ENCODE measurements at regions not wholly inside any gene's neighbourhood (a gene's known extent, or its start where the extent isn't known, plus 50 kb on each side); places are given as distances from the start of the nearest gene placed in this dataset.

DNA sequence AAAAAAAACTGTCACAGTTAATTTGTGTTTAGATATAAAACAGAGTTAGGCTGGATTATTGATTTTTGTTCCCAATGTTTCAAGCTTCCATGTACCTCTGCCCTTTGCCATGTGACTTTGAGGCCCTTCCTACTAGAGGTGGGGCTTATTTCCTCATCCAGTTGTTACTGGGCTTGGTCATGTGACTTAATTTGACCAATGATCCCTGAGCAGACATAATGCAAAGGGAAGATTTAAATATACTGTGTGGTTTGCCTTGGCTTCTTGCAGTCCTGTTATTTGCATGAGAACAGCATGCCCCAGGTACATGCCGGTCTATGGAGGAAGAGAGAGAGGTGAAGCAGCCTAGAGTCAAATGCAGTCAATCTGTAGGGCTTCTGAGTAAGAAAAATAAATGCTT, 347.0 kb downstream of the MIAT start:
- DNase-seq (ENCODE audit: low spot score) = no peak

DNA sequence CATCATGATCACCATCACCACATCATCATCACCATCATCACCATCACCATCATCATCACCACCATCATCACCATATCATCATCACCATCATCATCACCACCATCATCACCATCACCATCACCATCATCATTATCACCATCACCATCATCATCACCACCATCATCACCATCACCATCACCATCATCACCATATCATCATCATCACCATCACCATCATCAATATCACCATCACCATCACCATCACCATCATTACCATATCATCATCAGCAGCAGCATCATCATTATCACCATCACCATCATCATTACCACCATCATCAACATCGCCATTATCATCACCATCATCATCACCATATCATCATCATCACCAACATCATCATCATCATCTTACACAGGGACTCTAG, 351.1 kb downstream of the MIAT start:
- Histone ChIP-seq H3K18ac (ENCODE audit: low read length) (no peak overlapping the region), H3K79me1 (ENCODE audit: low read depth, low read length) (no peaks in the 10 kb centered on the region), H3K14ac (ENCODE audit: low read length) (no peak overlapping the region), H3K9ac (ENCODE audit: low read depth, low read length, poor library complexity) (no peak overlapping the region), H3K36me3 (replicated peaks in 1 of 2; ENCODE audit: control insufficient read depth in 2 of 2, insufficient read depth in 2 of 2, low read length in 2 of 2) (no peaks in the 10 kb centered on the region), H2BK12ac (ENCODE audit: low read length) (no peak overlapping the region), H3K9me3 (replicated peaks in 1 of 2; ENCODE audit: control insufficient read depth in 2 of 2, insufficient read depth in 1 of 2, low read depth in 1 of 2, low read length in 2 of 2) (no peaks in the 10 kb centered on the region), H4K91ac (ENCODE audit: low read depth, low read length, poor library complexity) (peak overlapping the region; percentile 6), H2BK5ac (ENCODE audit: low read length) (no peak overlapping the region), H3K27ac (replicated peaks; ENCODE audit: low read length) (no peak overlapping the region), H3K23ac (ENCODE audit: low read depth, low read length, poor library complexity) (no peak overlapping the region), H2AFZ (ENCODE audit: low read length) (no peak overlapping the region), H4K8ac (ENCODE audit: low read depth, low read length) (no peak overlapping the region), H2BK15ac (ENCODE audit: low read length) (no peak overlapping the region), H3K4me1 (ENCODE audit: control insufficient read depth in 2 of 2, insufficient read depth in 1 of 2, low read depth in 1 of 2, low read length in 2 of 2) (no peaks in the 10 kb centered on the region), H3K4me3 (ENCODE audit: low read length in 2 of 2) (no peak overlapping the region), H3K4ac (ENCODE audit: low read length) (no peak overlapping the region), H2BK120ac (ENCODE audit: low read depth, low read length) (no peak overlapping the region), H2AK5ac (ENCODE audit: low read depth, low read length) (no peak overlapping the region), H3K4me2 (ENCODE audit: insufficient read depth, low read length, poor library complexity, severe bottlenecking) (no peak overlapping the region), H3K27me3 (ENCODE audit: control insufficient read depth in 3 of 3, insufficient read depth in 3 of 3, low read depth in 1 of 3, low read length in 3 of 3) (peaks cover 0 to 9% (median 0%) of the 10 kb centered on the region in 3 experiments)
- no peak for DNase-seq (ENCODE audit: low spot score)
- WGBS, 2 donors (ENCODE audit: extremely low coverage in 2 of 2, insufficient read length in 2 of 2, insufficient replicate concordance in 1 of 2) = 100% methylated on average over 1 of the region's 1 CpG; no CpG with 5 or more reads in 1 of the 2 donors

More for the DNA sequence above, 347.0 kb downstream of the MIAT start:
- Histone ChIP-seq H3K9me3 (replicated peaks in 1 of 2; ENCODE audit: control insufficient read depth in 2 of 2, insufficient read depth in 1 of 2, low read depth in 1 of 2, low read length in 2 of 2) (no peaks in the 10 kb centered on the region), H3K36me3 (replicated peaks in 1 of 2; ENCODE audit: control insufficient read depth in 2 of 2, insufficient read depth in 2 of 2, low read length in 2 of 2) (no peaks in the 10 kb centered on the region), H3K4me3 (ENCODE audit: low read length in 2 of 2) (no peak overlapping the region), H3K4me1 (ENCODE audit: control insufficient read depth in 2 of 2, insufficient read depth in 1 of 2, low read depth in 1 of 2, low read length in 2 of 2) (peaks cover 2% of the 10 kb centered on the region in 2 donors), H3K4me2 (ENCODE audit: insufficient read depth, low read length, poor library complexity, severe bottlenecking) (no peak overlapping the region), H2AK5ac (ENCODE audit: low read depth, low read length) (no peak overlapping the region), H2BK12ac (ENCODE audit: low read length) (no peak overlapping the region), H2AFZ (ENCODE audit: low read length) (no peak overlapping the region), H2BK15ac (ENCODE audit: low read length) (no peak overlapping the region), H3K79me1 (ENCODE audit: low read depth, low read length) (no peaks in the 10 kb centered on the region), H4K8ac (ENCODE audit: low read depth, low read length) (no peak overlapping the region), H3K18ac (ENCODE audit: low read length) (no peak overlapping the region), H3K4ac (ENCODE audit: low read length) (no peak overlapping the region), H3K14ac (ENCODE audit: low read length) (no peak overlapping the region), H4K91ac (ENCODE audit: low read depth, low read length, poor library complexity) (no peak overlapping the region), H3K27me3 (ENCODE audit: control insufficient read depth in 3 of 3, insufficient read depth in 3 of 3, low read depth in 1 of 3, low read length in 3 of 3) (peaks cover 0 to 6% (median 0%) of the 10 kb centered on the region in 3 experiments), H2BK5ac (ENCODE audit: low read length) (no peak overlapping the region), H3K23ac (ENCODE audit: low read depth, low read length, poor library complexity) (no peak overlapping the region), H3K9ac (ENCODE audit: low read depth, low read length, poor library complexity) (no peak overlapping the region), H2BK120ac (ENCODE audit: low read depth, low read length) (no peak overlapping the region), H3K27ac (replicated peaks; ENCODE audit: low read length) (no peak overlapping the region)
- no CpG with 5 or more reads among the region's 1 CpG for WGBS, 2 donors (ENCODE audit: extremely low coverage in 2 of 2, insufficient read length in 2 of 2, insufficient replicate concordance in 1 of 2)

GRCh38 chr22:27011133-27011532, 353.7 kb downstream of the MIAT start:
- Histone ChIP-seq H2BK12ac (ENCODE audit: low read length) (no peak overlapping the region), H3K9ac (ENCODE audit: low read depth, low read length, poor library complexity) (no peak overlapping the region), H4K91ac (ENCODE audit: low read depth, low read length, poor library complexity) (no peak overlapping the region), H4K8ac (ENCODE audit: low read depth, low read length) (no peak overlapping the region), H3K14ac (ENCODE audit: low read length) (no peak overlapping the region), H3K4me3 (ENCODE audit: low read length in 2 of 2) (no peak overlapping the region), H3K27ac (replicated peaks; ENCODE audit: low read length) (no peak overlapping the region), H3K4me2 (ENCODE audit: insufficient read depth, low read length, poor library complexity, severe bottlenecking) (no peak overlapping the region), H2AFZ (ENCODE audit: low read length) (no peak overlapping the region), H3K23ac (ENCODE audit: low read depth, low read length, poor library complexity) (no peak overlapping the region), H2BK5ac (ENCODE audit: low read length) (no peak overlapping the region), H3K4ac (ENCODE audit: low read length) (no peak overlapping the region), H3K4me1 (ENCODE audit: control insufficient read depth in 2 of 2, insufficient read depth in 1 of 2, low read depth in 1 of 2, low read length in 2 of 2) (no peaks in the 10 kb centered on the region), H3K79me1 (ENCODE audit: low read depth, low read length) (no peaks in the 10 kb centered on the region), H2BK120ac (ENCODE audit: low read depth, low read length) (no peak overlapping the region), H3K18ac (ENCODE audit: low read length) (no peak overlapping the region), H3K36me3 (replicated peaks in 1 of 2; ENCODE audit: control insufficient read depth in 2 of 2, insufficient read depth in 2 of 2, low read length in 2 of 2) (no peaks in the 10 kb centered on the region), H2BK15ac (ENCODE audit: low read length) (no peak overlapping the region), H3K9me3 (replicated peaks in 1 of 2; ENCODE audit: control insufficient read depth in 2 of 2, insufficient read depth in 1 of 2, low read depth in 1 of 2, low read length in 2 of 2) (no peaks in the 10 kb centered on the region), H3K27me3 (ENCODE audit: control insufficient read depth in 3 of 3, insufficient read depth in 3 of 3, low read depth in 1 of 3, low read length in 3 of 3) (peaks cover 0 to 4% (median 0%) of the 10 kb centered on the region in 3 experiments), H2AK5ac (ENCODE audit: low read depth, low read length) (no peak overlapping the region)
- DNase-seq (ENCODE audit: low spot score) = no peak
- no CpG with 5 or more reads among the region's 3 CpGs for WGBS, 2 donors (ENCODE audit: extremely low coverage in 2 of 2, insufficient read length in 2 of 2, insufficient replicate concordance in 1 of 2)

DNA sequence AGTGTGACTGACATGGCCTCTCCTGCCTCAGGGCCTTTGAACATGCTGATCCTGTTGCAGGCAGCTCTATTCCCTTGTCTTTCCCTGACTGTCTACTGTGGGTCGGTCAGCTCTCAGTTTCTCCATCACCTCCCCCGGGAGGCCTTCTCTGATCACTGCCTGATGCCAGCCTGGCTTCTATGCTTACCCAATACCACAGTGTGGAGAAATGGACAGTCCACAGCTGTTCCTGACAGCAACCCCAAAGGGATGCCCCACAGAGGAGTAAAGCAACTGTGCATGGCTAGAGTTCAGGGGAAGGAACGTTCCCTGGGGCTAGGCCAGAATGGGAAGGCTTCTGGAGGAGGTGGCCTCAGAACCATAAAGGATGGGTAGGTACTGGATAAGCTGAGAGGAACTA, 354.3 kb downstream of the MIAT start:
- peak overlapping the region in 1 of 2 donors; percentile 6 for H3K4me3 ChIP-seq (ENCODE audit: low read length in 2 of 2)
- no CpG with 5 or more reads among the region's 3 CpGs for WGBS, 2 donors (ENCODE audit: extremely low coverage in 2 of 2, insufficient read length in 2 of 2, insufficient replicate concordance in 1 of 2)
- H3K9me3 ChIP-seq (replicated peaks in 1 of 2; ENCODE audit: control insufficient read depth in 2 of 2, insufficient read depth in 1 of 2, low read depth in 1 of 2, low read length in 2 of 2) = no peaks in the 10 kb centered on the region
- no peak overlapping the region for H4K91ac ChIP-seq (ENCODE audit: low read depth, low read length, poor library complexity)
- no peak overlapping the region for H2BK5ac ChIP-seq (ENCODE audit: low read length)
- H4K8ac ChIP-seq (ENCODE audit: low read depth, low read length) = no peak overlapping the region
- no peak overlapping the region for H2AFZ ChIP-seq (ENCODE audit: low read length)
- no peak overlapping the region for H3K9ac ChIP-seq (ENCODE audit: low read depth, low read length, poor library complexity)
- no peak overlapping the region for H3K4ac ChIP-seq (ENCODE audit: low read length)
- no peak overlapping the region for H3K14ac ChIP-seq (ENCODE audit: low read length)
- H3K27me3 ChIP-seq (ENCODE audit: control insufficient read depth in 3 of 3, insufficient read depth in 3 of 3, low read depth in 1 of 3, low read length in 3 of 3) = peaks cover 0 to 4% (median 0%) of the 10 kb centered on the region in 3 experiments
- H3K23ac ChIP-seq (ENCODE audit: low read depth, low read length, poor library complexity) = no peak overlapping the region
- no peak for DNase-seq (ENCODE audit: low spot score)
- no peak overlapping the region for H3K27ac ChIP-seq (replicated peaks; ENCODE audit: low read length)
- H2AK5ac ChIP-seq (ENCODE audit: low read depth, low read length) = no peak overlapping the region
- no peak overlapping the region for H3K18ac ChIP-seq (ENCODE audit: low read length)
- H3K4me1 ChIP-seq (ENCODE audit: control insufficient read depth in 2 of 2, insufficient read depth in 1 of 2, low read depth in 1 of 2, low read length in 2 of 2) = no peaks in the 10 kb centered on the region
- H3K79me1 ChIP-seq (ENCODE audit: low read depth, low read length) = no peaks in the 10 kb centered on the region
- H2BK15ac ChIP-seq (ENCODE audit: low read length) = no peak overlapping the region
- H2BK120ac ChIP-seq (ENCODE audit: low read depth, low read length) = no peak overlapping the region
- no peak overlapping the region for H3K4me2 ChIP-seq (ENCODE audit: insufficient read depth, low read length, poor library complexity, severe bottlenecking)
- no peaks in the 10 kb centered on the region for H3K36me3 ChIP-seq (replicated peaks in 1 of 2; ENCODE audit: control insufficient read depth in 2 of 2, insufficient read depth in 2 of 2, low read length in 2 of 2)
- no peak overlapping the region for H2BK12ac ChIP-seq (ENCODE audit: low read length)

All from neuronal stem cell (in vitro differentiated cells).